NCI-H82 treated with DMSO at 0.1 percent for 48 hours (cell line): ENCODE measurements at regions not wholly inside any gene's neighbourhood (a gene's known extent, or its start where the extent isn't known, plus 50 kb on each side); places are given as distances from the start of the nearest gene placed in this dataset.
A peak's percentile ranks its signal among the peaks of the same experiment; 100 is the strongest.
"Not testable (repeated sequence)": the region's sequence is repeated elsewhere in the genome, so short reads cannot be mapped to it uniquely, and the experiment has no call there.

Experiments used
- DNase-seq: peaks from one replicate; lab custom pipeline; 2025; ENCODE audit not compliant: unreplicated experiment; lab: John Stamatoyannopoulos, UW

DNA sequence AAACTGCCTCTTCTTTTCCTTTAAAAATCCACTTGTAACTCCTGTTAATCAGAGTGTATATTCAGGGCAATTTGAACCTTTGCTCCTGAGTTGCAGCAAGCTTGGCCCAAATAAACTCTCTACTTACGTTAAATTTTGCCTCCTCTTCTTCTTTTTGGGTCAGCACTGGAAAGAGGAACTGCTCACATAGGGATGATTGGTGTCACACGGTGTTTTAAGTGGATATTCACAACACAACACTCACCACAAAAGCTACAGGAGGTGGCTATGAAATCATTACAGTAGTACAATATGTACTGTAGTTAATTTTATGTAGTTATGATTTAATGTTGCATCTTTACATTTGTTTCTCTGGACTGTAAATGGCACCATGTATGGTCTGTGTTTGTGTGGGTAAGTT, 96.8 kb upstream of the DOCK9 start:
- DNase-seq = no peak

- peak; percentile 49 for DNase-seq
Observed at GRCh38 chr13:99075268-99076191, 97.7 kb upstream of the DOCK9 start.

GRCh38 chr13:99078017-99078771, 100.3 kb upstream of the DOCK9 start:
- no peak for DNase-seq

GRCh38 chr13:99080131-99080530, 102.3 kb upstream of the DOCK9 start:
- no peak for DNase-seq

GRCh38 chr13:99083981-99084380, 106.1 kb upstream of the DOCK9 start:
- no peak for DNase-seq

- no peak for DNase-seq
Observed at GRCh38 chr13:99085139-99085807, 107.4 kb upstream of the DOCK9 start.

GRCh38 chr13:99085808-99086266, 108.0 kb upstream of the DOCK9 start:
- DNase-seq = no peak

DNA sequence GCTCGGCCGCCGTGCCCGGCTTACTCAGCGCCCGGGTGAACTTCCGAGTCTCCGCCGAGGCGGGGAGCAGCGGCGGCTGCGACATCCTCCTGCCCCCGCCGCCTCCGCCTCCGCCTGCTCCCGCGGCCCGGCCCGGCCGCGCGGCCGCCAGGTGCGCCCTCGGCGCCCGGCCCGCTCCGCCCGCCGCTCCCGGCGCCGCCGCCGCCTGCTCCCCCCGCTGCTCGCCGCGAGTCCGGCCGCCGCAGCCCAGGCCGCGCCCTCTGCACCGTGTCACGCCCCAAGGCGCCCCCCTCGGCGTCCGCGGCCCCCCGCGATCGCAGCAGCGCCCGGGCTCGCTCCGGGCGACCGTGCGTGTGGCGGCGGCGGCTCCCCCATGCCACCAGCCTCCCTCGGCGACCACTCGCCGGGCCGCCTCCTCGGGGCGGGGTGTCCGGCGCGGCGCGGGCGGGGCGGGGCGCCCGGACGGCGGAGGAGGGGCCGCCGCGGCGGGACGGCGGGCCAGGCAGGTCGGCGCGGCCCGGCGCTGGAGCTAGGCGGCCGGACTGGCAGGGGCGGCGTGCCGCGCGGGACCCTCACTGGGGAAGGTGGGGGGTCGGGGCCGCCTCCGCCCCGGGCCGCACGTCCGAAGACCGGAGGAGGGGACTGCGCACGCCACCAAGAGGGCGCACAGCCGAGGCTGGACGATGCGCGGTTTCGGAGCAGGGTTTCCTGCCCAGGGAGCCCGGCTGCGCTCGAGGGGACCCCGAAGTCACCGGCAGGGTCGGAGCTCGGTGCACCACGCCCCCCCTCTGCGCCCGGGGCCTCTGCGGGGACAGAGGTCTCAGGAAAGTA, 108.6 kb upstream of the DOCK9 start:
- DNase-seq = no peak

DNA sequence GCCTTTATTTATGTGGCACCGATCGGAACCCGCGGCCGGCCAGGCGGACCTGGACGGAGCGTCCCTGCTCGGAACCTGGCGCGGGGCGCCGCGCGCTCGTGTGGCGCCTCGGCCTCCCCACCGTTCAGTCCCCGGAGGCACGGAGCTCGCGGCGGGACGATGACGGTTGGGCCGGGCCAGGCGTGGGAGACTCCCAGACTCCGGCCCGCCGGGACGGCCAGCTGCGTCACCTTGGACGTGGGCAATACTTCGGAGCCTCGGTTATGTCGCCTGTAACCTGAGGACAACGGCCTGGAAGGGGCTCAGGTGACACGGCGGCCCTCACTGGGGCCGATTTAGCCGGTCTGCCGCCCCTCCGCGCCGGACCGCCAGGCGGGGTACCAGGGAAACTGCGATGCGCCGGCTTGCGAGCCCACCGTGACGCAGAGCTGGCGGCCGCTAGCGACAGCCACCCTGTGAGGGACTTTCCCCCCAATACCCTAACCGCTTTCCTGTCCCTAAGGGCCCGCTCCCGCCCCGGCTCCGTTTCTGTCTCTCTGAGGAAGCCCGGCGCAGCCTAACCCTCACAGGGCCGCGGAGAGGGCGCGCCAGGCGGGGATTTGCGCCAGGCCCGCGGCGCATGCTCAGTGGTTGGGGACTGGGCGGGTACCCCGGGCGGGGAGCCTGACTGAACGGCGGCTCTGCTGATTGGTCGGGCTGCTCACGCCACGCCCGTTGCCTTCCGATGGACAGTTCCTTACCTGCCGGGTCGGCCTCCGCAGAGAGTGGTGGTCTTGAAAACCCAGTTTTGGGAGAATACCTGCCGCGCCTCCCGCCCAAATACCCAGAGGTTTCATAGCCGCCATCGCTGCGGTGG, 109.5 kb upstream of the DOCK9 start:
- peak; percentile 89 for DNase-seq

- no peak for DNase-seq
Observed at GRCh38 chr13:99087954-99088491, 110.2 kb upstream of the DOCK9 start.

- DNase-seq = no peak
Observed at GRCh38 chr13:99093997-99094396, 106.7 kb upstream of the UBAC2 start.

- DNase-seq = not testable (repeated sequence)
Observed at GRCh38 chr13:99101831-99102230, 98.8 kb upstream of the UBAC2 start.

DNA sequence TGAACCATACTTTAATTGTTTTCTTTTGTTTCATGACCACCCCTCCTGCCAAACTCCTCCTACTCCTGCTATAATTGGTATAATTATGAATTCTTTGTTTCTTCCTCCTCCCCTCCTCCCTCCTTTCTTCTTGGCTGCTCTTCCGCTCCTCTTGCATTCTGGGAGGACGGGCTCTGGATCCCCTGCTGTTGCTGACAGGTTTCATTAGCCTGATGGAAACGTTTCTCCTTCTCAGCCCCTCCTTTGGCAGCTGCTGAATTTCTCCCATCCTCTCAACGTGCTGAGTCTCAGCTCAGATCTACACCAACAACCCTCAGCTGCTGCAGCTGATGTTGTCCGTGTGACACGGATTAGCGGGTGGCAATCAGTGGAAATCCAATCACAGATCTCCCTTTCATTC, 97.1 kb upstream of the UBAC2 start:
- DNase-seq = peak; percentile 95

DNA sequence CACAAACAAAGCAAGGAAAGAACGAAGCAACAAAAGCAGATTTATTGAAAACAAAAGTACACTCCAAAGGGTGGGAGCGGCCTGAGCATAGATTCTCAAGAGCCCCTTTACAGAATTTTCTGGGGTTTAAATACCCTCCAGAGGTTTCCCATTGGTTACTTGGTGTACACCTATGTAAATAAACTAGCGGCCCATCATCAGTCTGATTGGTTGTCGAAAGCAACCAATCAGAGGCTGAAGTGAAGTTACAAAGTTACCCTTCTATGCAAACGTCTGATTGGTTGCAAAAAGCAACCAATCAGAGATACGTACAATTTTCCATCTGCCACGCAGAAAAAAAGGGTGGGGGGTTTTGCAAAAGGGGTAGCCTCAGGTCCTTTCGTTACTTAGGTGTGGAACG, 96.3 kb upstream of the UBAC2 start:
- no peak for DNase-seq

DNA sequence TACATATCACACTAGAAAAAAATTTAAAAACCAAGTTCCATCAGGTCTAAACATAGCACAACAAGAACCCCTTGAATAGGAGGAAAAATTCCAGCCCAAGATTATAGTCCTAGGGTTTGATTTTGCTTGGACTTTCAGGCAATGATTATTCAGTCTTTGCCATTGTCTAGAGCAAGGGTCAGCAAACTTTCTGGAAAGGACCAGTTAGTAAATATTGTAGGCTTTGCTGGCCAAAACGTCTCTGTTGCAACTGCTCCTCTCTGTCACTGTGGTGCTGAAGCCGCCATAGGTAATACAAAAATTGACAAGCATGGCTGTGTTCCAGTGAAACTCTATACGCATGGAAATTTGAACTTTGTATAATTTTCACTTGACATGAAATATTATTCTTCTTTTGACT, 95.5 kb upstream of the UBAC2 start:
- DNase-seq = no peak

- no peak for DNase-seq
Observed at GRCh38 chr13:99113351-99113750, 87.3 kb upstream of the UBAC2 start.

DNA sequence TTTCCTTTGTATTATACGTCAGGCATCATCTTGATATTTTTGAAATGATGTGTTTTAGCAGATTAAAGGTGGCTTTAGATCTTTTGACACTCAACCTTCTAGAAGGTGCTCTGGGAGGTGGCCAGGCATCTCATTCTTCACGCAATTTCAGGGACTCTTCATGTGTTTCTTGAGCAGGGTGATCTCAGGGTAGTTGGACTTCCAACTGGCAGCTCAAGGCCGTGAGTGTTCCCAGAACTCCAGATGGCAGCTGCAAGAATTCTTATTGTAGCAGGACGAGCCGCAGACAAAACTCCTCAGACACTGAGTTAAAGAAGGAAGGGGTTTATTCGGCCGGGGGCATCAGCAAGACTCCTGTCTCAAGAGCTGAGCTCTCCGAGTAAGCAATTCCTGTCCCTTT, 82.5 kb upstream of the UBAC2 start:
- DNase-seq = no peak

DNA sequence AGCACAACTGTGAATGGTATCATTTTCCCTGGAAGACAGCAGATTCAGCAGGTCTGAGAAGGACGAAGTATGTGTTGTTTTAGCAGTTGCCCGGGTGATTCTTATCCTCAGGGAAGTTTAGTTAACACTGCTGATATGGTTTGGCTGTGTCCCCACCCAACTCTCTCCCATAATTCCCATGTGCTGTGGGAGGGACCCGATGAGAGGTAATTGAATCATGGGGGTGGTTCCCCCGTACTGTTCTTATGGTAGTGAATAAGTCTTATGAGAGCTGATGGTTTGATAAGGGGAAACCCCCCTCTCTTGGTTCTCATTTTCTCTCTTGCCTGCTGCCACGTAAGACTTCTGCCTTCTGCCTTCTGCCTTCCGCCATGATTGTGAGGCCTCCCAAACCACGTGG, 81.0 kb upstream of the UBAC2 start:
- no peak for DNase-seq

GRCh38 chr13:99120751-99121150, 79.9 kb upstream of the UBAC2 start:
- no peak for DNase-seq
